Suprapubic skin (tissue), 4 donors: ENCODE measurements at regions not wholly inside any gene's neighbourhood (a gene's known extent, or its start where the extent isn't known, plus 50 kb on each side); places are given as distances from the start of the nearest gene placed in this dataset.

Source experiments
- EP300 ChIP-seq: sonication (generic); formaldehyde crosslinking; IDR thresholded peaks from one replicate; pipeline ENCODE4 v1.6.1; 2017; ENCODE audit warnings: antibody characterized with exemption
- POLR2A ChIP-seq, 2 donors: fragments of 450-650 bp; IDR thresholded peaks; one replicate each; pipeline ENCODE4 v1.6.1; 2017; ENCODE audit warnings: antibody characterized with exemption in 2 of 2, mild to moderate bottlenecking in 2 of 2, moderate library complexity in 2 of 2
- POLR2AphosphoS5 ChIP-seq, 3 donors: sonication (generic); formaldehyde crosslinking; IDR thresholded peaks; one replicate each; pipeline ENCODE4 v1.6.1; 2017; ENCODE audit warnings: antibody characterized with exemption in 3 of 3
- TF ChIP-seq, protein P1 (sequence below), 2 donors: fragments of 200-600 bp in 1 of 2; fragments of 450-650 bp in 1 of 2; sonication (generic) in 1 of 2; IDR thresholded peaks; one replicate each; pipeline ENCODE4 v1.5.1; 2016 to 2019; ENCODE audit warnings: antibody characterized with exemption in 2 of 2, mild to moderate bottlenecking in 1 of 2, moderate library complexity in 1 of 2

DNA sequence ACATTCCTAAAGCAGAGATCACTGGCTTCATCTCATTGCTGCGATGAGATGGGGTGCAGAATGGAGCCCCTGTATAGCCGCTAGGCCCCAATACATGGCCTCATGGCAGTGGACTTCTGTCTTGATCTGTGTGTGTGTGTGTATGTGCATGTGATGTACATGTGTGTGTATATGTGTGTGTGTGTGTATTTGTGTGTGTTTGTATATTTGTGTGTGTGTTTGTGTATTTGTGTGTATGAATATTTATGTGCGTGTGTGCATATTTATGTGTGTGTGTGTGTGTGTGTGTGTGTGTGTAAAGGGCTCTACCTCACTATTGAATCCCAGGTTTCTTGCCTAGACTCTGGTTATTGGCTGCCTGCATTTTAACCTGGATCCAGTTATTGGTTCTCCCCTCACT lies 958.2 kb downstream of the GRID1 start:
- TF ChIP-seq, protein P1, sequence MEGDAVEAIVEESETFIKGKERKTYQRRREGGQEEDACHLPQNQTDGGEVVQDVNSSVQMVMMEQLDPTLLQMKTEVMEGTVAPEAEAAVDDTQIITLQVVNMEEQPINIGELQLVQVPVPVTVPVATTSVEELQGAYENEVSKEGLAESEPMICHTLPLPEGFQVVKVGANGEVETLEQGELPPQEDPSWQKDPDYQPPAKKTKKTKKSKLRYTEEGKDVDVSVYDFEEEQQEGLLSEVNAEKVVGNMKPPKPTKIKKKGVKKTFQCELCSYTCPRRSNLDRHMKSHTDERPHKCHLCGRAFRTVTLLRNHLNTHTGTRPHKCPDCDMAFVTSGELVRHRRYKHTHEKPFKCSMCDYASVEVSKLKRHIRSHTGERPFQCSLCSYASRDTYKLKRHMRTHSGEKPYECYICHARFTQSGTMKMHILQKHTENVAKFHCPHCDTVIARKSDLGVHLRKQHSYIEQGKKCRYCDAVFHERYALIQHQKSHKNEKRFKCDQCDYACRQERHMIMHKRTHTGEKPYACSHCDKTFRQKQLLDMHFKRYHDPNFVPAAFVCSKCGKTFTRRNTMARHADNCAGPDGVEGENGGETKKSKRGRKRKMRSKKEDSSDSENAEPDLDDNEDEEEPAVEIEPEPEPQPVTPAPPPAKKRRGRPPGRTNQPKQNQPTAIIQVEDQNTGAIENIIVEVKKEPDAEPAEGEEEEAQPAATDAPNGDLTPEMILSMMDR (IDR thresholded peaks at IDR 0.05), result no peak
- TF ChIP-seq EP300 (no peak), POLR2AphosphoS5 (IDR thresholded peaks at IDR 0.05) (no peak), POLR2A (IDR thresholded peaks at IDR 0.05) (no peak)
